DND-41 (cell line): ENCODE measurements at regions not wholly inside any gene's neighbourhood (a gene's known extent, or its start where the extent isn't known, plus 50 kb on each side); places are given as distances from the start of the nearest gene placed in this dataset.

Source experiments
- CTCF ChIP-seq: IDR thresholded peaks from 2 replicates; pipeline ENCODE4 v1.5.1; 2012; ENCODE audit warnings: borderline replicate concordance, low read length, moderate library complexity, mild to moderate bottlenecking; ENCODE audit not compliant: poor library complexity, severe bottlenecking; ENCODE audit errors: extremely low read depth
- EZH2 ChIP-seq: IDR thresholded peaks from 3 replicates; pipeline ENCODE4 v1.6.1; 2012; ENCODE audit warnings: borderline replicate concordance, low read depth, mild to moderate bottlenecking, moderate library complexity, low read length, inconsistent platforms; ENCODE audit not compliant: severe bottlenecking

DNA sequence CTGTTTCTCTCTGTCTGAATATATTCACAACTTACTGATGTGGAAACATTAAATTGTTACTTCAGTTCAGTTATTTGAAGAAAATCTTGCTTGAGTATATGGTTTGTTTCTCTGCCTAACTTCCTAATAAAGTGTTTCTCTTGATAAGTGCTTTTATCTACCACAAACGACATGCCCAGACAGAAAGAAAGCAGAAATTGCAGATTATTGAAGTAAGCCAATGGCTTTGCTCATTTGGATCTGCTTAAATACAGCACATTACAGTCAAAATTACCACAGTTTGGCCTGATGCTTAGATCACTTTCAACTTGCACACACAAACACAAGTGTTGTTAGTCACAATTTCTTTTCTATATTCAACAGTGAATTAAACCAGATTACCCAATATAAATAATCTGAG, 68.0 kb downstream of the ATOH1 start:
- TF ChIP-seq CTCF: no peak
- no peak for TF ChIP-seq EZH2
